HEK293T (cell line): ENCODE measurements at regions not wholly inside any gene's neighbourhood (a gene's known extent, or its start where the extent isn't known, plus 50 kb on each side); places are given as distances from the start of the nearest gene placed in this dataset.

Experiments used
- ARNT ChIP-seq: fragments of 450-650 bp; IDR thresholded peaks from 2 replicates; pipeline ENCODE4 v1.6.1; 2017; ENCODE audit warnings: mild to moderate bottlenecking
- ELF4 ChIP-seq: fragments of 450-650 bp; IDR thresholded peaks from 2 replicates; pipeline ENCODE4 v1.6.1; 2017; ENCODE audit warnings: antibody characterized with exemption
- FOXA1 ChIP-seq: fragments of 450-650 bp; IDR thresholded peaks from 2 replicates; pipeline ENCODE4 v1.6.1; 2016; ENCODE audit warnings: mild to moderate bottlenecking

DNA sequence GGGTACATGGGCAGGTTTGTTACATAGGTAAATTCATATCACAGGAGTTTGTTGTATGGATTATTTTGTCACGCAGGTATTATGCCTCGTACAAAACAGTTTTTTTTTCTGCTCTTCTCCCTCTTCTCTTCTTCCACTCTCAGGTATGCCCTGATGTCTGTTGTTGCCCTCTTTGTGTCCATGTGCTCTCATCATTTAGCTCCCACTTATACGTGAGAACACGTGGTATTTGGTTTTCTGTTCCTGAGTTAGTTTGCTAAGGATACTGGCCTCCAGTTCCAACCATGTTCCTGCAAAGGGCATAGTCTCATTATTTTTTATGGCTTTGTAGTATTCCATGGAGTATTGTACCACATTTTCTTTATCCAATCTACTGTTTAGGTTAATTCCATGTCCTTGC lies 65.7 kb downstream of the UNC5CL start:
- TF ChIP-seq ARNT, result no peak
- no peak for TF ChIP-seq FOXA1
- no peak for TF ChIP-seq ELF4
